ENCODE measurements at regions not wholly inside any gene's neighbourhood (a gene's known extent, or its start where the extent isn't known, plus 50 kb on each side); places are given as distances from the start of the nearest gene placed in this dataset.

GRCh38 chr4:107314156-107314555, 278.0 kb upstream of the DKK2 start:
- Histone ChIP-seq H3K4me3 (no peak overlapping the region), H4K20me1 (replicated peaks; ENCODE audit: insufficient read depth) (no peaks in the 10 kb centered on the region), H2AFZ (no peak overlapping the region), H3K4me1 (ENCODE audit: insufficient read depth) (no peaks in the 10 kb centered on the region), H3K36me3 (ENCODE audit: insufficient read depth) (no peaks in the 10 kb centered on the region), H3K27ac (ENCODE audit: low read depth) (no peak overlapping the region), H3K9me2 (ENCODE audit: insufficient read depth) (no peaks in the 10 kb centered on the region; the same call in 1 of the 2 replicates), H3K27me3 (ENCODE audit: insufficient read depth) (no peaks in the 10 kb centered on the region), H3F3A (replicated peaks; ENCODE audit: low read depth) (no peaks in the 10 kb centered on the region), H3K4me2 (no peak overlapping the region), H3K79me2 (replicated peaks; ENCODE audit: insufficient read depth) (no peaks in the 10 kb centered on the region)
- H3K9me3 Mint-ChIP-seq = no peaks in the 10 kb centered on the region
- no peak overlapping the region for H3K4me3 Mint-ChIP-seq
- no peak overlapping the region for H3K27ac Mint-ChIP-seq
- no peak for ATAC-seq
- no peaks in the 10 kb centered on the region for H3K4me1 Mint-ChIP-seq
- H3K36me3 Mint-ChIP-seq (ENCODE audit: low read depth) = no peaks in the 10 kb centered on the region
- TF ChIP-seq ZNF331 (CRISPR knock-in tag; IDR thresholded peaks at IDR 0.05; ENCODE audit: low read depth) (no peak), JUNB (IDR thresholded peaks at IDR 0.05; ENCODE audit: unreplicated experiment) (no peak)
- no peak for DNase-seq (ENCODE audit: low spot score)
- H3K27me3 Mint-ChIP-seq (ENCODE audit: insufficient read depth, low read depth, poor library complexity) = no peaks in the 10 kb centered on the region

- Histone ChIP-seq H2AFZ (no peak overlapping the region), H4K20me1 (replicated peaks; ENCODE audit: insufficient read depth) (no peaks in the 10 kb centered on the region), H3K9me2 (ENCODE audit: insufficient read depth) (no peaks in the 10 kb centered on the region; the same call in 1 of the 2 replicates), H3K36me3 (ENCODE audit: insufficient read depth) (no peaks in the 10 kb centered on the region), H3K4me3 (no peak overlapping the region), H3K79me2 (replicated peaks; ENCODE audit: insufficient read depth) (no peaks in the 10 kb centered on the region), H3F3A (replicated peaks; ENCODE audit: low read depth) (no peaks in the 10 kb centered on the region), H3K4me2 (no peak overlapping the region), H3K27ac (ENCODE audit: low read depth) (no peak overlapping the region), H3K27me3 (ENCODE audit: insufficient read depth) (no peaks in the 10 kb centered on the region), H3K4me1 (ENCODE audit: insufficient read depth) (no peaks in the 10 kb centered on the region)
- Mint-ChIP-seq H3K4me1 (no peaks in the 10 kb centered on the region), H3K27me3 (ENCODE audit: insufficient read depth, low read depth, poor library complexity) (no peaks in the 10 kb centered on the region), H3K27ac (no peak overlapping the region), H3K36me3 (ENCODE audit: low read depth) (no peaks in the 10 kb centered on the region), H3K4me3 (no peak overlapping the region), H3K9me3 (no peaks in the 10 kb centered on the region; the same call in 2 of the 3 replicates)
- DNase-seq (ENCODE audit: low spot score) (no peak), ATAC-seq (no peak)
- TF ChIP-seq POLR2AphosphoS5 (IDR thresholded peaks at IDR 0.05; ENCODE audit: low read depth) (no peak), ETS1 (IDR thresholded peaks at IDR 0.05) (no peak), EZH2phosphoT487 (IDR thresholded peaks at IDR 0.05; ENCODE audit: unreplicated experiment) (no peak), ZNF114 (CRISPR knock-in tag; IDR thresholded peaks at IDR 0.05) (no peak), REST (IDR thresholded peaks at IDR 0.05; ENCODE audit: unreplicated experiment) (no peak), NANOG (IDR thresholded peaks at IDR 0.05; ENCODE audit: borderline replicate concordance) (no peak), CTCF (conservative IDR thresholded peaks at IDR 0.05; ENCODE audit: low read depth in 2 of 2) (no peak), CREB1 (CRISPR knock-in tag; IDR thresholded peaks at IDR 0.05; ENCODE audit: low read depth) (no peak), JUNB (IDR thresholded peaks at IDR 0.05; ENCODE audit: unreplicated experiment) (no peak)
Measured at GRCh38 chr4:107312366-107312765, 276.3 kb upstream of the DKK2 start.

Measured in GM23338 (cell line).